Eye (tissue), 1 donor: ENCODE measurements at regions not wholly inside any gene's neighbourhood (a gene's known extent, or its start where the extent isn't known, plus 50 kb on each side); places are given as distances from the start of the nearest gene placed in this dataset.

ENCODE experiments used
- DNase-seq: peaks from one replicate; pipeline ENCODE4 v3.0.0-alpha.2; 2015

GRCh38 chr2:128475427-128476211 lies 157.0 kb upstream of the HS6ST1 start:
- DNase-seq, result no peak

GRCh38 chr2:128477026-128477820 lies 158.6 kb upstream of the HS6ST1 start:
- DNase-seq, result no peak

GRCh38 chr2:128477891-128478290 lies 159.2 kb upstream of the HS6ST1 start:
- no peak for DNase-seq

- DNase-seq, result no peak
Measured at GRCh38 chr2:128485761-128486639, 167.3 kb upstream of the HS6ST1 start.

- no peak for DNase-seq
Measured at GRCh38 chr2:128486640-128487375, 168.1 kb upstream of the HS6ST1 start.

- DNase-seq, result no peak
Measured at GRCh38 chr2:128487650-128488387, 169.2 kb upstream of the HS6ST1 start.

- no peak for DNase-seq
Measured at GRCh38 chr2:128488434-128488833, 169.8 kb upstream of the HS6ST1 start.

- DNase-seq, result no peak
Measured at GRCh38 chr2:128489526-128490273, 171.0 kb upstream of the HS6ST1 start.

GRCh38 chr2:128490321-128490720 lies 171.7 kb upstream of the HS6ST1 start:
- no peak for DNase-seq

GRCh38 chr2:128490881-128491691 lies 172.4 kb upstream of the HS6ST1 start:
- DNase-seq, result no peak

- DNase-seq, result no peak
Measured at GRCh38 chr2:128491692-128492244, 173.1 kb upstream of the HS6ST1 start.

GRCh38 chr2:128492966-128493811 lies 174.5 kb upstream of the HS6ST1 start:
- DNase-seq, result no peak

- no peak for DNase-seq
Measured at GRCh38 chr2:128493880-128494279, 175.2 kb upstream of the HS6ST1 start.

GRCh38 chr2:128494307-128494639 lies 175.6 kb upstream of the HS6ST1 start:
- DNase-seq, result no peak

GRCh38 chr2:128494640-128495321 lies 176.1 kb upstream of the HS6ST1 start:
- DNase-seq, result no peak

- DNase-seq, result no peak
Measured at GRCh38 chr2:128495996-128496547, 177.4 kb upstream of the HS6ST1 start.

GRCh38 chr2:128496700-128497099 lies 178.0 kb upstream of the HS6ST1 start:
- no peak for DNase-seq

- no peak for DNase-seq
Measured at GRCh38 chr2:128497461-128497860, 178.8 kb upstream of the HS6ST1 start.
